NCI-H2029 (cell line): ENCODE measurements at regions not wholly inside any gene's neighbourhood (a gene's known extent, or its start where the extent isn't known, plus 50 kb on each side); places are given as distances from the start of the nearest gene placed in this dataset.
"Not testable (repeated sequence)": the region's sequence is repeated elsewhere in the genome, so short reads cannot be mapped to it uniquely, and the experiment has no call there.

ENCODE experiments used
- DNase-seq: peaks from one replicate; lab custom pipeline; 2025; lab: John Stamatoyannopoulos, UW

GRCh38 chr16:86934581-86935375 lies 356.4 kb downstream of the FOXL1 start:
- no peak for DNase-seq

- DNase-seq, result no peak
Measured at GRCh38 chr16:86939609-86940008, 361.3 kb downstream of the FOXL1 start.

- DNase-seq, result no peak
Measured at GRCh38 chr16:86941731-86942130, 363.4 kb downstream of the FOXL1 start.

- DNase-seq, result no peak
Measured at GRCh38 chr16:86942151-86943051, 364.1 kb downstream of the FOXL1 start.

- no peak for DNase-seq
Measured at GRCh38 chr16:86945166-86945900, 367.0 kb downstream of the FOXL1 start.

GRCh38 chr16:86946396-86946795 lies 368.0 kb downstream of the FOXL1 start:
- DNase-seq, result no peak

- no peak for DNase-seq
Measured at GRCh38 chr16:86946981-86947380, 368.6 kb downstream of the FOXL1 start.

GRCh38 chr16:86948046-86948445 lies 369.1 kb downstream of the C16orf95 start:
- no peak for DNase-seq

GRCh38 chr16:86949116-86949515 lies 368.1 kb downstream of the C16orf95 start:
- no peak for DNase-seq

GRCh38 chr16:86949630-86950029 lies 367.6 kb downstream of the C16orf95 start:
- no peak for DNase-seq

GRCh38 chr16:86951041-86951822 lies 366.0 kb downstream of the C16orf95 start:
- no peak for DNase-seq

GRCh38 chr16:86951831-86952598 lies 365.2 kb downstream of the C16orf95 start:
- DNase-seq, result no peak

GRCh38 chr16:86952769-86953168 lies 364.4 kb downstream of the C16orf95 start:
- no peak for DNase-seq

GRCh38 chr16:86953631-86954391 lies 363.4 kb downstream of the C16orf95 start:
- no peak for DNase-seq

GRCh38 chr16:86955136-86955855 lies 361.9 kb downstream of the C16orf95 start:
- no peak for DNase-seq

GRCh38 chr16:86956437-86956836 lies 360.8 kb downstream of the C16orf95 start:
- DNase-seq, result no peak

- not testable (repeated sequence) for DNase-seq
Measured at GRCh38 chr16:86957662-86958198, 359.5 kb downstream of the C16orf95 start.

GRCh38 chr16:86958423-86958822 lies 358.8 kb downstream of the C16orf95 start:
- no peak for DNase-seq

GRCh38 chr16:86959091-86959651 lies 358.0 kb downstream of the C16orf95 start:
- no peak for DNase-seq
